ENCODE measurements at regions not wholly inside any gene's neighbourhood (a gene's known extent, or its start where the extent isn't known, plus 50 kb on each side); places are given as distances from the start of the nearest gene placed in this dataset.

- no peak for TF ChIP-seq POLR2A (IDR thresholded peaks at IDR 0.05)
- TF ChIP-seq CTCF (IDR thresholded peaks at IDR 0.05 in 4 of 5, conservative IDR thresholded peaks at IDR 0.05 in 1 of 5): no peak
Observed at GRCh38 chr13:21997726-21998125, 326.9 kb downstream of the FGF9 start.

All from gastrocnemius medialis (tissue), 4 donors.